OCI-LY1 (cell line): ENCODE measurements at regions not wholly inside any gene's neighbourhood (a gene's known extent, or its start where the extent isn't known, plus 50 kb on each side); places are given as distances from the start of the nearest gene placed in this dataset.

Experiments
- H2AFZ ChIP-seq: fragments of 200-600 bp; sonication (generic), shearing (Covaris generic); 2 replicates; pipeline ENCODE4 v1.6.0; 2014; ENCODE audit warnings: antibody characterized with exemption, mild to moderate bottlenecking, low read length
- H3F3A ChIP-seq: fragments of 200-600 bp; sonication (generic), shearing (Covaris generic); 2 replicates; pipeline ENCODE4 v1.6.0; 2014; ENCODE audit warnings: mild to moderate bottlenecking, antibody characterized with exemption, low read length, moderate library complexity; ENCODE audit not compliant: insufficient read depth
- H3K27ac ChIP-seq: fragments of 200-600 bp; sonication (generic); 2 replicates; pipeline ENCODE4 v1.5.1; 2014; ENCODE audit warnings: low read length, mixed run types, mild to moderate bottlenecking, low read depth; ENCODE audit not compliant: poor library complexity, severe bottlenecking
- H3K27me3 ChIP-seq: fragments of 200-600 bp; sonication (generic); 2 replicates; pipeline ENCODE4 v1.6.0; 2014; ENCODE audit warnings: antibody characterized with exemption, mild to moderate bottlenecking, low read length, moderate library complexity; ENCODE audit not compliant: insufficient read depth
- H3K36me3 ChIP-seq: fragments of 200-600 bp; sonication (generic); 2 replicates; pipeline ENCODE4 v1.6.1; 2014; ENCODE audit warnings: mild to moderate bottlenecking, antibody characterized with exemption, low read length, moderate library complexity, mixed read lengths; ENCODE audit not compliant: insufficient read depth
- H3K4me1 ChIP-seq: fragments of 200-600 bp; sonication (generic); 2 replicates; pipeline ENCODE4 v1.5.1; 2014; ENCODE audit warnings: mild to moderate bottlenecking, low read length, moderate library complexity; ENCODE audit not compliant: insufficient read depth, severe bottlenecking
- H3K4me2 ChIP-seq: fragments of 200-600 bp; sonication (generic), shearing (Covaris generic); 2 replicates; pipeline ENCODE4 v1.6.1; 2014; ENCODE audit warnings: low read length
- H3K4me3 ChIP-seq: fragments of 200-600 bp; sonication (generic); 2 replicates; pipeline ENCODE4 v1.5.1; 2014; ENCODE audit warnings: low read length, low read depth, mild to moderate bottlenecking, mixed read lengths; ENCODE audit not compliant: poor library complexity, severe bottlenecking
- H3K79me2 ChIP-seq: fragments of 200-600 bp; shearing (Covaris generic); 2 replicates; pipeline ENCODE4 v1.6.1; 2016; ENCODE audit warnings: mixed run types, low read length, mixed read lengths; ENCODE audit not compliant: insufficient read depth
- H3K9ac ChIP-seq: fragments of 200-600 bp; sonication (generic), shearing (Covaris generic); 2 replicates; pipeline ENCODE4 v1.6.1; 2014; ENCODE audit warnings: mild to moderate bottlenecking, low read length, mixed read lengths
- H3K9me2 ChIP-seq: fragments of 200-600 bp; sonication (generic), shearing (Covaris generic); 2 replicates; pipeline ENCODE4 v1.6.1; 2014; ENCODE audit warnings: low read depth, mild to moderate bottlenecking, low read length, mixed read lengths
- H3K9me3 ChIP-seq: fragments of 200-600 bp; shearing (Covaris generic); 2 replicates; pipeline ENCODE4 v1.6.1; 2014; ENCODE audit warnings: low read length, mixed read lengths
- H4K20me1 ChIP-seq: fragments of 200-600 bp; sonication (generic), shearing (Covaris generic); 2 replicates; pipeline ENCODE4 v1.6.0; 2016; ENCODE audit warnings: mild to moderate bottlenecking, low read length; ENCODE audit not compliant: insufficient read depth
- EZH2 ChIP-seq: fragments of 200-600 bp; sonication (generic), shearing (Covaris generic); IDR thresholded peaks from 2 replicates; pipeline ENCODE4 v1.8.0; 2017; ENCODE audit warnings: borderline replicate concordance, mixed run types, mild to moderate bottlenecking, antibody characterized with exemption, low read length, moderate library complexity, mixed read lengths
- TF ChIP-seq, protein P1 (sequence below): fragments of 200-600 bp; sonication (generic), shearing (Covaris generic); IDR thresholded peaks from 2 replicates; pipeline ENCODE4 v1.5.1; 2017; ENCODE audit warnings: mild to moderate bottlenecking, antibody characterized with exemption, low read length, moderate library complexity, mixed read lengths

DNA sequence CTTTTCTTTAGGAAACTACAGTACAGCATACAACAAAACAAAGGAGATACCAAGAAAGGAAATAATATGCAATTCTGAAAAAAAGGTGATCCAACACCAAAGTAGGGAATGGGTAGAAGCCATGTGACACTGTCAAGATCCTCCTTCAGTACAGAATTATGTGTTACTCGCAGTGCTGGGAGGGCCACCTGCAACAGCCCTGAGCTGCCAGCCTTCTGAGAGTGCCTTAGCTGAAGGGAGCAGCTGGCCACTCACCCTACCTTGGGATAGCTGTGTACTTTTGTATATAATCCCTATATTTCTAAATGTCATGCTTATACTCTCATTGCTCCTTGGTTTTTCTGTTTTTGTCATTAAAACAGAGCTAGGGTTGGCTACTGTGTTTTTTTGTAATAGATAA, 1518.2 kb upstream of the PCDH20 start:
- H3K9me2 ChIP-seq: no peaks in the 10 kb centered on the region
- H3K4me1 ChIP-seq: no peaks in the 10 kb centered on the region
- no peak overlapping the region for H2AFZ ChIP-seq
- no peaks in the 10 kb centered on the region for H3K27me3 ChIP-seq
- no peak overlapping the region for H3K4me3 ChIP-seq
- no peaks in the 10 kb centered on the region for H3F3A ChIP-seq
- TF ChIP-seq, protein P1, sequence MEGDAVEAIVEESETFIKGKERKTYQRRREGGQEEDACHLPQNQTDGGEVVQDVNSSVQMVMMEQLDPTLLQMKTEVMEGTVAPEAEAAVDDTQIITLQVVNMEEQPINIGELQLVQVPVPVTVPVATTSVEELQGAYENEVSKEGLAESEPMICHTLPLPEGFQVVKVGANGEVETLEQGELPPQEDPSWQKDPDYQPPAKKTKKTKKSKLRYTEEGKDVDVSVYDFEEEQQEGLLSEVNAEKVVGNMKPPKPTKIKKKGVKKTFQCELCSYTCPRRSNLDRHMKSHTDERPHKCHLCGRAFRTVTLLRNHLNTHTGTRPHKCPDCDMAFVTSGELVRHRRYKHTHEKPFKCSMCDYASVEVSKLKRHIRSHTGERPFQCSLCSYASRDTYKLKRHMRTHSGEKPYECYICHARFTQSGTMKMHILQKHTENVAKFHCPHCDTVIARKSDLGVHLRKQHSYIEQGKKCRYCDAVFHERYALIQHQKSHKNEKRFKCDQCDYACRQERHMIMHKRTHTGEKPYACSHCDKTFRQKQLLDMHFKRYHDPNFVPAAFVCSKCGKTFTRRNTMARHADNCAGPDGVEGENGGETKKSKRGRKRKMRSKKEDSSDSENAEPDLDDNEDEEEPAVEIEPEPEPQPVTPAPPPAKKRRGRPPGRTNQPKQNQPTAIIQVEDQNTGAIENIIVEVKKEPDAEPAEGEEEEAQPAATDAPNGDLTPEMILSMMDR: no peak
- TF ChIP-seq EZH2: no peak
- H3K27ac ChIP-seq: no peak overlapping the region
- no peak overlapping the region for H3K4me2 ChIP-seq
- no peaks in the 10 kb centered on the region for H3K9me3 ChIP-seq
- no peaks in the 10 kb centered on the region for H3K36me3 ChIP-seq
- no peaks in the 10 kb centered on the region for H3K79me2 ChIP-seq
- no peak overlapping the region for H3K9ac ChIP-seq
- H4K20me1 ChIP-seq: no peaks in the 10 kb centered on the region

DNA sequence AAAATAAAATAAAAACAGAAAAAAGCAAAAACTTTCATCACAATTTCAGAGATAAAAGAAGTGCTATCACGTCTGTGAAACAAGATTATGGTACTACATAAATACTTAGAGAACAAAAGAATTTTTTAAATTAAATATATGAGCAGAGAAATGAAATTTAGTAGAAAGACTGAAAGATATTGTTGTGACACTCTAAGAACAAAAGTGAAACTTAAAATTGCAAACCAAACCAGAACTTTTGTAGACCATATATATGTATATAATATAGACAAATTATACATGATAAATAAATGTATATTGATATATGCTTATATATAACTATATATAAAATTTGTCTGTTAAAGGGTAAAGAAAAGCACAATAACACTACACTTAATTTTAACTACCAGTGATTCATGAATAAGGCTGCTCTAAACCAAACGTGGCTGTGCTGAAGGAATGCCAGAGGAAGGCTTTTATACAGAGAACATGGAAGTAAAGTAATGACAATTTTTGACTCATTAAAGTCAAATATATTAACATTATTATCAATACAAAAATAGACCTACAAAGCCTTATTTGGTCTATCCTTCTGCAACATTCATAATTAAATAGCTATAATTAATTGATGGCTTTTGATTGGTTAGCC, 1516.7 kb upstream of the PCDH20 start:
- Histone ChIP-seq H3K9ac (no peak overlapping the region), H4K20me1 (no peaks in the 10 kb centered on the region), H3F3A (no peaks in the 10 kb centered on the region), H3K27ac (no peak overlapping the region), H3K36me3 (no peaks in the 10 kb centered on the region), H3K79me2 (no peaks in the 10 kb centered on the region), H3K4me3 (no peak overlapping the region), H3K4me1 (no peaks in the 10 kb centered on the region), H3K9me2 (no peaks in the 10 kb centered on the region), H3K4me2 (no peak overlapping the region), H2AFZ (no peak overlapping the region), H3K27me3 (no peaks in the 10 kb centered on the region), H3K9me3 (no peaks in the 10 kb centered on the region)
- TF ChIP-seq, protein P1: no peak
- TF ChIP-seq EZH2: no peak

DNA sequence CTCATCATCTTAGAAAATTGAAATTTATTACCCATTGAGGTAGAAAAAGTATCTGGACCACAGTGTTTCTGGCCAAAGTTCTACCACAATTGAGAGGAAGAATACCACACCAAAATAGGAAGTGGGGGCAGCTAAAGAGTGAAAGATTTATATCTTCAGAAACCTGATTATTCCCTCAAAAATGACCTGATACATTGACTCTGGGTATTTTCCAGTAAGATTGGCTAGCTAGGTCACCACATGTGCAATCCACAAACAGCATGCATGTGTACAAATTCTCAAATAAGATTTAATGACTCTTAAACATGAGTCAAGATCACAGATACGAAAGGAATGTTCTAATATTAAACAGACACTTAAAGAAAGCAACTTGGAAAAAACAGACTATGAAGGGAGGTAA, 1516.2 kb upstream of the PCDH20 start:
- Histone ChIP-seq H3K4me2 (no peak overlapping the region), H3K79me2 (no peaks in the 10 kb centered on the region), H2AFZ (no peak overlapping the region), H3F3A (no peaks in the 10 kb centered on the region), H3K27me3 (no peaks in the 10 kb centered on the region), H3K36me3 (no peaks in the 10 kb centered on the region), H3K4me3 (no peak overlapping the region), H3K27ac (no peak overlapping the region), H3K4me1 (no peaks in the 10 kb centered on the region), H3K9me2 (no peaks in the 10 kb centered on the region), H3K9ac (no peak overlapping the region), H3K9me3 (no peaks in the 10 kb centered on the region), H4K20me1 (no peaks in the 10 kb centered on the region)
- TF ChIP-seq, protein P1: no peak
- no peak for TF ChIP-seq EZH2
